DMS 273 treated with DMSO at 0.1 percent for 48 hours (cell line): ENCODE measurements at regions not wholly inside any gene's neighbourhood (a gene's known extent, or its start where the extent isn't known, plus 50 kb on each side); places are given as distances from the start of the nearest gene placed in this dataset.
A peak's percentile ranks its signal among the peaks of the same experiment; 100 is the strongest.
"Not testable (repeated sequence)": the region's sequence is repeated elsewhere in the genome, so short reads cannot be mapped to it uniquely, and the experiment has no call there.

ENCODE experiments used
- DNase-seq: peaks from one replicate; lab custom pipeline; 2025; lab: John Stamatoyannopoulos, UW

DNA sequence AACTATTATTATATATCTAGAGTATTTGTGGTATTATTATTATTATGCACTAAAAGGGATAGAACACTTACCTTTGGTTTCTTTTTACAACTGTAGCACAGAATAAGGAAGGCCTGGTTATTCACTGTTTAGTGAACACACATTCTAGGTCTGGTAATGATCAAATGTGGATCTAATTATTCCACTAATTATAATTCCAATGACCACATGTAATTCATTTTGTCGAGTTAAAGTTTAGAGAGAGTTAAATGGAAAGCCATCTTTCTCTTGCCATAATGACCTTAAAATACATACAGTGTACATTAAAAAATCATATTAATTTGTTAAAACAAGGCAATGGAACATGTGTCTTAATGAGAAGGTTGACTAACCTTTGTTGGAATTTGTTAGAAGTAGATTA, 147.8 kb downstream of the SEM1 start:
- DNase-seq: no peak

DNA sequence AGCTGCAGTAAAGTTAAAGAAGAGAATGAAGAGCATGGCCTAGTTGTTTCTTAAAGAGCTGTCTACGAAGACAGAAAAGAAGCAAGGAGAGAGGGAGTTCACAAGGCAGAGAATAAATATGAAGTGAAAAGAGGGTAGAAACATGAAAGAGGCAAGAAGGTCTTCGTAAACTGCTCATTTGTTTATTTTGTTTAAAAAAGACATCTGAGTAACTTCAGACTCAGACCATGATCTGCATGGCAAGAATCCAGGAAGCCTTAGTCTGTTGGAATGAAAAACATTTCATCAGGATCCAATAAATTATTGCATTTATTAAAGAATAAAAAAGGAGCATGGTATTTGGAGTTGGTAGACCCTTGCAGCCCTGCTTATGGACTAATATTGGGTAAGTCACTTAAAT, 151.1 kb downstream of the SEM1 start:
- DNase-seq: no peak

DNA sequence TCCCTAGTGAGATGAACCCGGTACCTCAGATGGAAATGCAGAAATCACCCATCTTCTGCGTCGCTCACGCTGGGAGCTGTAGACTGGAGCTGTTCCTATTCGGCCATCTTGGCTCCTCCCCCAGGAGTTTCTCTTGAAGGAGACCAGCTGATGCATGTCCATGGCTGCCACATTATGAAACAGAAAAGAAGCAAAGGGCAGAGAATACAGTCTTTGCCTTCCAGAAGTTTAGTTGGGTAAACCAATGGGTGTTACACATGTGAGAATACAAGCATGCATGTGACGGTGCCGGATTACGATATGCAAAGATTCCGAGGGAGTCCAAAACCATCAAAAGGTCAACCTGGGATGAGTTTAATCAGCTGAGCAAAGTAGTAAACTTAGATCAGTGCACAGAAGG, 151.6 kb downstream of the SEM1 start:
- DNase-seq: no peak

DNA sequence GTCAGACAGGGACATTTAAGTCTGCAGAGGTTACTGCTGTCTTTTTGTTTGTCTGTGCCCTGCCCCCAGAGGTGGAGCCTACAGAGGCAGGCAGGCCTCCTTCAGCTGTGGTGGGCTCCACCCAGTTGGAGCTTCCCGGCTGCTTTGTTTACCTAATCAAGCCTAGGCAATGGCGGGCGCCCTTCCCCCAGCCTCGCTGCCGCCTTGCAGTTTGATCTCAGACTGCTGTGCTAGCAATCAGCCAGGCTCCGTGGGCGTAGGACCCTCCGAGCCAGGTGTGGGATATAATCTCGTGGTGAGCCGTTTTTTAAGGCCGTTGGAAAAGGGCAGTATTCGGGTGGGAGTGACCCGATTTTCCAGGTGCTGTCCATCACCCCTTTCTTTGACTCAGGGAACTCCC, 152.0 kb downstream of the SEM1 start:
- DNase-seq: not testable (repeated sequence)

DNA sequence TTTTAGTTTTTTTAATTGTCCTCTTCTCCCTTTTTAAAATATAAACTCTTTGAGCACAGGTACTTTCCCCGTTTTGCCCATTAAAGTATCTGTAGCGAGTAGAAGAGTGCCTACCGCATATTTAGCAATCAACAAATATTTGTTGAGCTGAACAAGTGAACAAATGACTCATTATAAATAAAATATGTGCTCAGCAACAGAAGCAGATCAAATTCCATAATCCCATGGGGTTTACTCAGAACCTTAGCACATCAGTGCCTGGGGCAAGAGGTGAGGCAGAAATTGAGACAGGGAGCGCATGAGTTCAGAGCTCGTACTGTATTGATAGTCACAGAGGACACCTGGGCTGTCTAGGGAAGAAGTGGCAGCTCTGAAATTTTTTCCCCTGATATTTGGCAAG, 161.0 kb downstream of the SEM1 start:
- no peak for DNase-seq

DNA sequence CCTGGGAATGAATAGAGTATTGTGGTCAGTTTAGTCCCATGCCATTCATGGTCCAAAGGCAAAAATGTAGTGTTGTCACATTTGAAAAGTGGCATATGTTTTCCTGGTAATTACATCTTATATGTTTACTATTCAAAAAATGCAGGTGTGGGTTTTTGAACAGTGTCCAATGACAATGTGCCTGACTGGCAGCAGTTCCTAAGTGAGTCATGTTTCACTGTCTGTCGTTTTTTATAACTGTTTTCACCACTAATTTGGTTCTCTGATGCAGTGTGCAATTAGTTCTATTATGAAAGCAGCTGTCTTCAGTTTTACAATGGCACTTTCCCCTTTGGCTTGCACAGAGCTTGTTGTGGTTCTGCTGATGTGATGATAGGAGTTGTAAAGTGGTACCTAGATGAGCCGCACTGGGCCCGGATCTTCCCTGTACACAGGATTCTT, 162.3 kb downstream of the SEM1 start:
- DNase-seq: peak; percentile 68

DNA sequence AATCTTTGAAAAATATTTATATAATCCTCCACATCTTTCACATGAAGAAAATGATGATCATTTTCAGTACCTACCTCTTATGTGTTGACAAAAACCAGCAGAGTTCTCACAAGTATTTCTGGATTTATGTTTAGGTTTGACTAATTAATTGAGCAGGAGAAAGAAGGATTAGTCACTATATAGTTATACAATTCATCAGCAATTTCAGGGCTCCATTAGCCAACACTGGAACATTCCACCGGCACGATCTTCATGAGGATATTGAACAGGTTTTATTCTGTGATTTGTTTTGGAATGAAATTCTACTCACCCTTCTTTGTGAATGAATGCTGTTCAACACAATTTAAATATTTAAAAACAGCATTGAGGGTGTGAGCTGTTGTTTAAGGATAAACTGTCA, 163.2 kb downstream of the SEM1 start:
- no peak for DNase-seq

DNA sequence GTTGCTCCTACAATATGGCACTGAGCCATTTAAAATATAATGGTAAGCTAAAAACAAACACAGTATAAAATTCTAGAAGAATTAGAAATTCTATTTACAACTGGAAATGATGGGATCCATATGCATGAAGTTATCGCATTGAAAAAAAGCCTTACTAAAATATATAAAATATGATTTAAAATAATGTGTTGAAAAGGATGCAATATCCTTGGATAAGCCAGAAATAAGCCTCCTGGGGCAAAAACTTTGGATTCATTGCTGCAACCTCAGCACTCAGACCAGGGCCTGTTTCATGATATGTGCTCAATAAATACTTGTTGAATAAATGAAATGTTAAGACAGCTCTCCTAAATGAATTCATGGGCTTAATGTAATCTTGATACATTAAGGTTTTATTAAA, 170.2 kb downstream of the SEM1 start:
- DNase-seq: no peak

DNA sequence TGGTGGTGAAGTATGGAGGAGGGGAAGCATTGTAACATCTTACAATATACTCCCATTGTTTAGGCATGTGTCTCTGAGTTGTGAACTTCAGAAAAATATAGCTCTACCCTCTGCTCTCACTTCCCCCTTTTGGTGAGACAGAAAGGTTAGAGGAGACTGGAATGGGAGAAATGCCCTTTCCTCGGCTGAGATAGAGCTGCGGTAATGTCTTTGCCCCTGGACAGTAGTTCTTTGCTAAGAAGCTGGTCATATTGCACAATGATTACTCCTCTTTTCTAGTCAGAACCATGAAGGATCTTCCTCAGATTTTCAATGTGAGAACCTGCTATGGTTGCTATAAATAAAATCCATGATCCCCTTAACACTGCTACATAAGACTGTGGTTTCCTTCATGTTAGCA, 171.0 kb downstream of the SEM1 start:
- no peak for DNase-seq

DNA sequence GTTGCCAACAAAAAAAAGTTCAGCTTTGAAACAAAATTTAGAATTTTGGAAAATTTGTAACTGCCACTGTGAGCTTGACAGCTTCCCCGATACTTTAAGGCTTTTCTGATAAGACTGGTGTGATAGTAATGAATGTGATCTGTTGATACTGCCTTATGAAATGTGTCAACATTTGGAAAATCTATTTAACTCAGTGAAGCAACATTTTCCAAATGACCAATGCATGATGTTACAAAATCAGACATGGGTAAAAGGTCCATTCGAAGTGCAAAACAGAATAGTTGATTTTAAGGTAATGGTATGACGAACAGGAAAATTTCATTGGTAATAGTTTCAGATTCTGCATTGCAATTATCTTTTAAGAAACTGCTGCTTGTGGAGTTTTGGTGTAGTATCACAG, 175.4 kb downstream of the SEM1 start:
- DNase-seq: no peak

DNA sequence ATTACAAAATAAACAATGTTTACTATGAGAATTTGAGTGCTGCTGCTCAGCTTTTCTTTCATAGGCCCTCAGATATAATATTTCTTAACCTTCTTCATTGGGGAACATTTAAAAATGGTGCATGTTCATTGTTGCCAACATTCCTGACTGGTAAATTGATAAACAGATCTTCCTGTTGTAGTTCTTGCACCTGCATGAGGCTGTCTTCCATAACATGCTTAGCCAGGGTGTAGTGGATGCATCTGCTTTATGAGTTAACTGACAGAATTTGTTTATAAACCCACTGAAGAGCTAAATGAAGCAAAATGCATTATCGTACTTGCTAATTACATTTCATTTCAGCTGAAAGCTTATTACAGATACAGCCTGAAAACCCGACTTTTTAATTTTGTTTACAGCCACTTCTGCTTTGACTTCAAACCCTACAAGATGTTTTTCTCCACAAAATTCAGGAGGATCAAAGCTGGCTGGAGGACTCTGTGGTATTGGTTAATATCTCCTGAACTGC, 177.2 kb downstream of the SEM1 start:
- no peak for DNase-seq

DNA sequence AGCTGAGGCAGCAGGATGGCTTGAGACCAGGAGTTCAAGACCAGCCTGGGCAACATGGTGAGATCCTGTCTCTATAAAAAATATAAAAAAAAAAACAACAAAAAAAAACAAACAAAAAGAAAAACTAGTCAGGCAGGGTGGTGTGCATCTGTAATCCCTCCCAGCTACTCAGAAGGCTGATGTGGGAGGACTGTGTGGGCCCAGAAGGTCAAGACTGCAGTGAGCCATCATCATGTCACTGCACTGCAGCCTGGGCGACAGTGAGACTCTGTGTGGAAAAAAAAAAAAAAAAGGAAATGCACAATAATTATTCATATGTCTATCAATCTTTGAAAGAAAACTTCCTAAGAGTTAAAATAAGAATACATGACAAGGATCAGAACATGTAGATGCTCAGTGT, 178.3 kb downstream of the SEM1 start:
- DNase-seq: no peak

DNA sequence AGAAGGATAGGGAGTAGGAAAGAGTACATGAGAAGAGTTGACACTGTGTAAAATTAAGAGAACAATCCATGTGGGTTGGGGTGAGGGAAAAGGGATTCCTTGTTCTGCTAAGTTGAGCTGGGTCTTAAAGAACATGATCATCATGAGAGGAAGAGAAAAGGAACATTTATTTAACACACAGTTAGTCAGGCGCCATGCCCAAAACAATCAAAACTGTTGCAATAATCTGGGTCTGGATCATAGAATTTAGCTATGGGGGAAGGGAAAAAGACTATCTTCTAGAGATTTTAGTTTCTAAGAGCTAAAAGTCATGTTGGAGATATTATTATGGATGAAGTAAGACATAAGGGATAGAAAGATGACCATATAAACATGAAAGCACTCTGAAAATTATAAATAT, 178.9 kb downstream of the SEM1 start:
- no peak for DNase-seq

DNA sequence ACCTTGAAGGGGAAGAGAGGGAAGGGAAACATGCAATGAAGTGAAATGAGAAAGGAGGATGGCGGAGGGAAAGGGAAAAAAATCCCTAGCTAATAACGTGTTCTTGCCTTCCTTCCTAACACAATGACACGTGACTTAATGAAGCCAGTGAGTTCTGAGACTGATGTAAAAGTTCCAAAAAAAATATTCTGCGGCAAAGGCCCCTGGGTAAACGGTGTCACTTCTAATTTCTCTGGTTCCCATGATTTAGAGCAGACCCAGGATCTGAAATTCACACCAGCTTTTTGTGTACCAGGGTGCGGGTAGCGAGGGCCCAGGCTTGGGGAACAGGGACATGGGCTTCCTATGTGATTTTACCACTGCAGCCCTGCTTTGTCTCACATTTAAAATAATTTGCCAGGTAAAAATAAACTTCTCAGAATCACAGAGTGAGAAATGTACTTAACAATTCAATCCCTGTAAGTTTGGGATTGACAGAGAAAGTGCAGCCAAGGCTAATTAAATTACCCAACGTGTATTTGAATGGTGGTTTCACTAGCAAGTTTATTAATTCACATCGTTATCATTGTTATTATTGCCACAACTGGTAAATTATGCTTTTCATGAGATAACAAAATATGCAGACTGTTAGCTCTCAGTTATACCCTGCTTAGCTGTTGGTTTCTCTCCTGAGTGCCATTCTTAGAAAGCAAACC, 182.4 kb downstream of the SEM1 start:
- DNase-seq: no peak

DNA sequence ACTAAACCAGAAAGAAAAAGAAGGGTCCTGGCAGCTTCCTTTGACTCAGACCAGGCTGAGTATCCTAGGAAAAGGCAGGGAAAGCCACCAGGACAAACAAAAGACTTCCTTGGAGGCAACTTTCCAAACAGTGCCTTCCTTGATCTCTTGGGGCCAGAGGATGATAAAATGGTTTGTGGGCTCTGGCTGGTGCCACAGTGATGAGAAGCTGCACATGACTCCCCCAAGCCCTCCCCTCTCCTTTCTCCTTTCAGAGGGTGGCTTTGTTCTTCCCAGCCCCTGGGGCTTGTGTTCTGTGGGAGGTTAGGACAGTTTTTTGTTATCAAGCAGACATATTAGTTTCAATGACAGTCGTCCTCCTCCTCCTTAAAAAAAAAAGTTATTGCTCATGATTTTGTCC, 183.2 kb downstream of the SEM1 start:
- DNase-seq: no peak

DNA sequence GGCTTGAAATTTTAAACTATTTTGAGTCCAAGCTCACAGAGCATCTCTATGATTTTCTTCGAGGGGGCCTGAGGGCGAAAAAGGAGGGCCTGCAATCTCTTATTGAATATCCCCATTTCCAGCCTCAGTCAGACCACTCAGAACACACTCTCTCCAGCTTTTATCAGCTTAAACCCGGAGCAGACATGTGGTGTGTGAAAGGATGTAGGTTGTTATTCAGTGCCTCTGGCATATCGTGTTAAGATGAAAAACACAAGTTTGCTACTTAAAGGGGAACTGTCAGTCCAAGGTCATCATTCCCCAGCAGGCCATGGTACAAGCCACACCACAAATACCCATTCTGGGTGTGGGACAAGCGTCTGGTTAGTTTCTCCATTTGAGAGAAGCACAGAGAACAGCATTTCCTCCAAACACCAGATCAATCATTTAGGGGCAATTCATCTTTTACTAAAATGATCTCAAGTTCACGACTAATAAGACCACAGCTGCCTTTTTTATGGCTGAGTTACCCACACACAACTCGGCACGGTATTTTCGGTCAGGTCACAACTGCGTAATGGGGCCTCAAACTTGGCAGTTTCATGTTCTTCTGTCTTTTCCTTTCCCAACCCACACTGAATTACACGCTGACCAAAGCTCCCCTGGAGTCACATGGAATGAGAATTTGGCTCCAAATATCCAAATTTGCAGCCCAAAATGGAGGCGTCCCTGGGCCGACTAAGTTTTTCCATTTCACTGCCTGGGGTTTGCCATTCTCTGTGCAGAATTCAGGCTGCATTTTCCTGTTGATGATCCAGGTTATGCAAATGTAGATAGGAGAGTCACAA, 188.4 kb downstream of the SEM1 start:
- DNase-seq: no peak

DNA sequence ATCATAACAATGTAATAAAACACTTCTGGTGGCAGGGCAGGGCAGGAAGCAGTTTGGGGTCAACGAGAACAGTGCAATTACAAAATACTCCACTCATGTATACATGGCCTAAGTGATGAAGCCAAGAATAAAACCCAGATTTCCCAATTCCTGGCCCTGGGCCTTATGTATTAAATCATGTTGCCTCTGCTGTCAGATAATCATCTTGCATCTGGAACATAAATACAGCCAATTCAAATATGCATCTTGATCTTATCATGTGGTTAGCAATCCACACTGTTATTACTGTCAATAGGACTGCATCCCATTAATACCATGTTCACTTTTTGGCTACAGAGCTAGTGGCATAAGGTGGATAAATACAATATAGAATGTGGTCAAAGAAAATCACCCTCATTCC, 186.5 kb upstream of the SLC25A13 start:
- DNase-seq: peak; percentile 87

DNA sequence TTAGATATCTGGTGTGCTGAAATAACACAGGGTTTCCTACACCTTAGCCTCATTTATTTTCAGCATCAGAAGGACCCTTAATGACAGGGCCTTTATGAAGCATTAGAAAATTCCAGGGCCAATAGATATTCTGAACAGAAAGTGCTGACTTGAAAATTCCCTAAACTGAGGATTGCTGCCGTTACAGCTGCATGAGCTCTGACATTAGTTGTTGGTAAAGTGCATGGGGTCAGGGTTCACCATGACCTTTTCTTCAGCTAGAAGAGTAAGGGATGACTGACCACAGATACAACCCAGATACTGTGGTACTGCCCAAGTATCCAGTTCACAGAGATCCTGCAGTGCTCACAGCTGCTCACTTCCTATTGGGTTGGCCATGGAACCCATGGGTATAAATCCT, 181.7 kb upstream of the SLC25A13 start:
- no peak for DNase-seq

DNA sequence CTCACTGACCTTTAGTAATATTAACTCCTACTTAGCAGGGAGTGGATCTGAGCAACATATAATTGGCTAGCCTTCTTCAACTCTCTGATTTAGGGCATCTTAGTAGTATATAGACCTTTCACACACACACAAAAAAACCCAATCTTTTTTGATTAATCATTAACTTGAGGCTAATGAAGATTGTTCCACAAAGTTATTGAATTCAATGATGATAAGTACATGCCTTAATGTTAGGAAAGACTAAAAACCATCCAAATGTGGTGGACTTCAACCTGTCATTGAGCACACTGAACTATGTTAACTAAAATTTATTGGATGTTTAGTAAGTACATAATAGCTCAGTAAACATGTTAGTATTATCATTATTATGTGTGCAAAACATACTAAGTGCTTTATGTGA, 179.4 kb upstream of the SLC25A13 start:
- no peak for DNase-seq

DNA sequence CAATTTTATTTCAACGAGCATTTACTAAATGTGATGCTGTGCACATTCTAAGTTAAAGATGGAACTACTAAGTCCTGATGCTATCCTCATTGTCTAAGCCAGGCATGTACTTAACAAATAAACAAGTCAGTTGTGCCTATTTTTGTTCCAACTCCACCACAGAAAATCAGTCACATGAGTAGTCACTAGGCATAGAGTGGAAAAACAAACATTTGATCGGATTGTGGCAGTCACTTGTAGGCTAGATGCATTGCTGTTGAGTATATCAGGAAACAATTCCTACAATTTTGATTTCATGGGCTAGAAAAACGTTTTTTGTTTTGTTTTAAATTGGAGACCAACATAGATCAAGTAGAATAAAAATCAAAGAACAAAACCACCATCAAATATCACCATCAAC, 177.6 kb upstream of the SLC25A13 start:
- no peak for DNase-seq

DNA sequence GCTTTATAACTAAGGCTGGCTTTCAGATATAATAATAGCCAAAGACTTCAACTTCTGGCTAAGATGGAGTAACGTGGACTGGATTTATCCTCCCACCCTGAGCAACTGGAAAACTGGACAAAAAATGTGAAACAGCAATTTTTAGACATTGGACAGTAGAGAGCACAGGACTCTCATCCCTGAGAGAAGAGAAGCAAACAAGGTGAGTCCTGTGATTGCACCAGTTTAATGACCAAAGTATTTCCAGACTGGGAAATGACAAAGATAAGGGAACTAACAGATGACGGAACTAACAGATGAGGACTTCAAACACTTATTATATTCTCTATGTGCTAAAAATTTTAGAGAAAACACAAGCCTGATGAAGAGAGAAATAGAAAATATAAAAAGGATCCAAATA, 175.7 kb upstream of the SLC25A13 start:
- no peak for DNase-seq

DNA sequence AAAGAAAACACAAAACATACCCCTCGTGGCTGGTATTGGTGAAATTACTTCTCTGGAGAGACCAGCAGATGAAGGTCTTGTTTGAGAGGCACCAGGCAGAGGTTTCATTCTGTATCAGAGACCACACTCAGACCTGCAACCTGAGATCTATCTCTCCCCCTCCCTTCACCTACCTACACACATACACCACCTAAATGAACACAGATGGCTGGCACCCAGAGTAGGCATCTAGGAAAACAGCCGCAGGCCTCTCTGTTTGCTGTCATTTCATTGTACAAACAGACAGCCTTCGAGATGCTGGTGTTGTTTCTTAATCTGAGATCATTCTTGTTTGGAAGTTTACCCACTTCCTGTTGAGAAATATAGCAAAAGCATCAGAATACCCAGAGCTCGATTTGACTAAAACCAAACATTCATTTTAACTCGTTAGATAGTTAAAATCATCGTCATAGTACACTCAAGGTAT, 173.9 kb upstream of the SLC25A13 start:
- DNase-seq: no peak

DNA sequence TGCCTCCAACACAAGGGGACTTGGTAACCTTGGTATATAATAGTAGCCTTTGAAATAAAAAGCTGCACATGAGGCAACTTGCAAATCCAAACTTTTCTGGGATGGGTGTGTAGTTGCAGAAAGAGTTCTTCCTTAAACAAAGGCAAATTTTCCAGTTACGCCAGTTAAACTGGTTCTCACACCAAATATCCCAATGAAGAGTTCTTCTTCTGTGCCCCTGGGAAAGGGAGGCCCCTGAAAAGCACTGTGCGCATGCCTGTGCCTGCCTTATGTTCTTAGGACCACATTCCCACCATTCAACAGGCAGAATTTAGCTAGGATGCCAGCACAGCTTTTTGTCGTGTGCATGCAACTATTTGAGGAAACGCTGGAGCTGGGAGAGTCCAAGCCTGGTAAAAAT, 164.8 kb upstream of the SLC25A13 start:
- no peak for DNase-seq
